Subcutaneous abdominal adipose tissue (tissue), 5 donors: ENCODE measurements at regions not wholly inside any gene's neighbourhood (a gene's known extent, or its start where the extent isn't known, plus 50 kb on each side); places are given as distances from the start of the nearest gene placed in this dataset.

Experiments used
- H3K27ac ChIP-seq: one replicate; pipeline ENCODE4 v1.7.0; 2013; ENCODE audit warnings: low read depth, mild to moderate bottlenecking, inconsistent platforms, low read length, moderate library complexity
- H3K27me3 ChIP-seq, 5 donors: one replicate each; pipeline ENCODE4 v1.7.0; 2013; ENCODE audit warnings: low read length in 5 of 5, inconsistent platforms in 1 of 5; ENCODE audit not compliant: control insufficient read depth in 5 of 5, insufficient read depth in 4 of 5
- H3K36me3 ChIP-seq, 5 donors: one replicate each; pipeline ENCODE4 v1.7.0; 2013; ENCODE audit warnings: low read length in 5 of 5; ENCODE audit not compliant: control insufficient read depth in 5 of 5, insufficient read depth in 5 of 5
- H3K4me1 ChIP-seq, 5 donors: one replicate each; pipeline ENCODE4 v1.7.0; 2013; ENCODE audit warnings: low read length in 5 of 5, mild to moderate bottlenecking in 3 of 5, moderate library complexity in 1 of 5; ENCODE audit not compliant: control insufficient read depth in 5 of 5, insufficient read depth in 5 of 5
- H3K4me3 ChIP-seq, 5 donors: one replicate each; pipeline ENCODE4 v1.7.0; 2013; ENCODE audit warnings: low read length in 5 of 5, low read depth in 1 of 5
- H3K9ac ChIP-seq, 5 donors: one replicate each; pipeline ENCODE4 v1.7.0; 2013; ENCODE audit warnings: low read length in 5 of 5, mild to moderate bottlenecking in 4 of 5, moderate library complexity in 3 of 5
- H3K9me3 ChIP-seq, 5 donors: one replicate each; pipeline ENCODE4 v1.7.0; 2013; ENCODE audit warnings: low read length in 5 of 5; ENCODE audit not compliant: control insufficient read depth in 5 of 5
- donor health status: healthy.
- donor health status: healthy.
- donor health status: healthy.
- donor health status: healthy.
- donor health status: healthy.

- Histone ChIP-seq H3K27me3 (peaks cover 0 to 12% (median 11%) of the 10 kb centered on the region in 5 donors), H3K9ac (no peak overlapping the region), H3K36me3 (no peaks in the 10 kb centered on the region), H3K9me3 (peaks cover 0 to 4% (median 0%) of the 10 kb centered on the region in 5 donors), H3K4me3 (no peak overlapping the region), H3K4me1 (no peaks in the 10 kb centered on the region), H3K27ac (no peak overlapping the region)
Measured at GRCh38 chrX:39070009-39070408, 268.8 kb downstream of the MID1IP1 start.

- H3K9me3 ChIP-seq: peaks cover 0 to 15% (median 5%) of the 10 kb centered on the region in 5 donors
- H3K4me1 ChIP-seq: no peaks in the 10 kb centered on the region
- no peaks in the 10 kb centered on the region for H3K36me3 ChIP-seq
- no peak overlapping the region for H3K27ac ChIP-seq
- H3K27me3 ChIP-seq: peaks cover 0 to 8% (median 0%) of the 10 kb centered on the region in 5 donors
- no peak overlapping the region for H3K9ac ChIP-seq
- H3K4me3 ChIP-seq: no peak overlapping the region
Measured at GRCh38 chrX:39073131-39073530, 271.9 kb downstream of the MID1IP1 start.

GRCh38 chrX:39096599-39096998 is 295.3 kb downstream of the MID1IP1 start:
- H3K9me3 ChIP-seq: peaks cover 0 to 4% (median 2%) of the 10 kb centered on the region in 5 donors
- no peaks in the 10 kb centered on the region for H3K27me3 ChIP-seq
- no peak overlapping the region for H3K4me3 ChIP-seq
- H3K4me1 ChIP-seq: no peaks in the 10 kb centered on the region
- H3K9ac ChIP-seq: no peak overlapping the region
- H3K27ac ChIP-seq: no peak overlapping the region
- H3K36me3 ChIP-seq: no peaks in the 10 kb centered on the region

GRCh38 chrX:39104745-39105144 is 303.5 kb downstream of the MID1IP1 start:
- H3K9ac ChIP-seq: no peak overlapping the region
- no peaks in the 10 kb centered on the region for H3K36me3 ChIP-seq
- no peak overlapping the region for H3K4me3 ChIP-seq
- H3K27me3 ChIP-seq: no peaks in the 10 kb centered on the region
- no peaks in the 10 kb centered on the region for H3K4me1 ChIP-seq
- peaks cover 0 to 9% (median 2%) of the 10 kb centered on the region in 5 donors for H3K9me3 ChIP-seq
- no peak overlapping the region for H3K27ac ChIP-seq

- H3K9me3 ChIP-seq: peaks cover 2 to 26% (median 13%) of the 10 kb centered on the region in 5 donors
- H3K4me3 ChIP-seq: no peak overlapping the region
- H3K36me3 ChIP-seq: no peaks in the 10 kb centered on the region
Measured at GRCh38 chrX:39112143-39112542, 310.9 kb downstream of the MID1IP1 start.

GRCh38 chrX:39115166-39115565 is 313.9 kb downstream of the MID1IP1 start:
- Histone ChIP-seq H3K4me3 (no peak overlapping the region), H3K36me3 (no peaks in the 10 kb centered on the region), H3K9ac (no peak overlapping the region), H3K9me3 (peaks cover 2 to 26% (median 10%) of the 10 kb centered on the region in 5 donors), H3K4me1 (no peaks in the 10 kb centered on the region), H3K27me3 (no peaks in the 10 kb centered on the region), H3K27ac (no peak overlapping the region)

More at GRCh38 chrX:39112143-39112542, 310.9 kb downstream of the MID1IP1 start:
- Histone ChIP-seq H3K27ac (no peak overlapping the region), H3K4me1 (no peaks in the 10 kb centered on the region), H3K27me3 (no peaks in the 10 kb centered on the region), H3K9ac (no peak overlapping the region)

GRCh38 chrX:39117101-39117500 is 315.8 kb downstream of the MID1IP1 start:
- no peak overlapping the region for H3K9ac ChIP-seq

GRCh38 chrX:39121903-39122302 is 320.6 kb downstream of the MID1IP1 start:
- no peak overlapping the region for H3K27ac ChIP-seq
- no peaks in the 10 kb centered on the region for H3K9me3 ChIP-seq
- peaks cover 0 to 5% (median 0%) of the 10 kb centered on the region in 5 donors for H3K4me1 ChIP-seq
- no peaks in the 10 kb centered on the region for H3K36me3 ChIP-seq
- H3K27me3 ChIP-seq: peaks cover 0 to 7% (median 0%) of the 10 kb centered on the region in 5 donors
- H3K9ac ChIP-seq: no peak overlapping the region
- H3K4me3 ChIP-seq: no peak overlapping the region

More at GRCh38 chrX:39117101-39117500, 315.8 kb downstream of the MID1IP1 start:
- no peaks in the 10 kb centered on the region for H3K36me3 ChIP-seq
- no peak overlapping the region for H3K27ac ChIP-seq
- no peak overlapping the region for H3K4me3 ChIP-seq
- H3K4me1 ChIP-seq: no peaks in the 10 kb centered on the region
- peaks cover 0 to 7% (median 2%) of the 10 kb centered on the region in 5 donors for H3K9me3 ChIP-seq
- H3K27me3 ChIP-seq: peaks cover 0 to 3% (median 0%) of the 10 kb centered on the region in 5 donors

GRCh38 chrX:39125834-39126233 is 324.6 kb downstream of the MID1IP1 start:
- Histone ChIP-seq H3K27me3 (peaks cover 0 to 7% (median under 1%) of the 10 kb centered on the region in 5 donors), H3K9ac (no peak overlapping the region), H3K27ac (no peak overlapping the region), H3K9me3 (peaks cover 0 to 4% (median 0%) of the 10 kb centered on the region in 5 donors), H3K36me3 (no peaks in the 10 kb centered on the region), H3K4me3 (no peak overlapping the region), H3K4me1 (peaks cover 0 to 5% (median 0%) of the 10 kb centered on the region in 5 donors)

GRCh38 chrX:39133971-39134370 is 332.7 kb downstream of the MID1IP1 start:
- Histone ChIP-seq H3K36me3 (no peaks in the 10 kb centered on the region), H3K4me1 (no peaks in the 10 kb centered on the region), H3K9ac (no peak overlapping the region), H3K27ac (no peak overlapping the region), H3K27me3 (peaks cover 0 to 6% (median 0%) of the 10 kb centered on the region in 5 donors), H3K9me3 (peaks cover 0 to 6% (median 3%) of the 10 kb centered on the region in 5 donors), H3K4me3 (no peak overlapping the region)
